Glomerular visceral epithelial cell (primary cell): ENCODE measurements at regions not wholly inside any gene's neighbourhood (a gene's known extent, or its start where the extent isn't known, plus 50 kb on each side); places are given as distances from the start of the nearest gene placed in this dataset.
"Not testable (repeated sequence)": the region's sequence is repeated elsewhere in the genome, so short reads cannot be mapped to it uniquely, and the experiment has no call there.

Source experiments
- DNase-seq: peaks from one replicate; pipeline ENCODE4 v3.0.0-alpha.2; 2016; ENCODE audit errors: extremely low spot score

- DNase-seq, result not testable (repeated sequence)
Observed at GRCh38 chr7:149930374-149931068, 56.8 kb downstream of the ATP6V0E2 start.

- DNase-seq, result not testable (repeated sequence)
Observed at GRCh38 chr7:149933776-149934175, 60.0 kb downstream of the ATP6V0E2 start.

- DNase-seq, result not testable (repeated sequence)
Observed at GRCh38 chr7:149947346-149947745, 73.6 kb downstream of the ATP6V0E2 start.

GRCh38 chr7:149948444-149948843, 74.7 kb downstream of the ATP6V0E2 start:
- DNase-seq, result not testable (repeated sequence)

- not testable (repeated sequence) for DNase-seq
Observed at GRCh38 chr7:149949863-149950577, 76.3 kb downstream of the ATP6V0E2 start.

- not testable (repeated sequence) for DNase-seq
Observed at GRCh38 chr7:149950578-149950924, 76.8 kb downstream of the ATP6V0E2 start.

GRCh38 chr7:149951579-149951978, 77.8 kb downstream of the ATP6V0E2 start:
- not testable (repeated sequence) for DNase-seq

GRCh38 chr7:149958880-149959279, 85.1 kb downstream of the ATP6V0E2 start:
- not testable (repeated sequence) for DNase-seq

GRCh38 chr7:149960863-149961262, 87.1 kb downstream of the ATP6V0E2 start:
- DNase-seq, result not testable (repeated sequence)

- not testable (repeated sequence) for DNase-seq
Observed at GRCh38 chr7:149961878-149962277, 88.1 kb downstream of the ATP6V0E2 start.

- DNase-seq, result peak; percentile 9
Observed at GRCh38 chr7:149962685-149963319, 89.0 kb downstream of the ATP6V0E2 start.

GRCh38 chr7:149963985-149964384, 90.2 kb downstream of the ATP6V0E2 start:
- DNase-seq, result not testable (repeated sequence)

- not testable (repeated sequence) for DNase-seq
Observed at GRCh38 chr7:149966444-149966843, 92.7 kb downstream of the ATP6V0E2 start.

GRCh38 chr7:149972977-149973376, 99.2 kb downstream of the ATP6V0E2 start:
- DNase-seq, result not testable (repeated sequence)

GRCh38 chr7:149973681-149974080, 99.9 kb downstream of the ATP6V0E2 start:
- not testable (repeated sequence) for DNase-seq

- not testable (repeated sequence) for DNase-seq
Observed at GRCh38 chr7:149975608-149976007, 101.8 kb downstream of the ATP6V0E2 start.

- not testable (repeated sequence) for DNase-seq
Observed at GRCh38 chr7:149978537-149978936, 104.8 kb downstream of the ATP6V0E2 start.

GRCh38 chr7:149978944-149979343, 105.2 kb downstream of the ATP6V0E2 start:
- not testable (repeated sequence) for DNase-seq

- DNase-seq, result not testable (repeated sequence)
Observed at GRCh38 chr7:149982537-149983112, 108.9 kb downstream of the ATP6V0E2 start.

GRCh38 chr7:149986866-149987265, 113.1 kb downstream of the ATP6V0E2 start:
- DNase-seq, result not testable (repeated sequence)

- not testable (repeated sequence) for DNase-seq
Observed at GRCh38 chr7:149991652-149992302, 118.0 kb downstream of the ATP6V0E2 start.

GRCh38 chr7:149992366-149992765, 118.6 kb downstream of the ATP6V0E2 start:
- not testable (repeated sequence) for DNase-seq
